Stimulated activated CD8-positive, alpha-beta memory T cell treated with anti-CD3 and anti-CD28 coated beads, Interleukin-4, amount 100 ng/mL, for 24 hours (primary cell): ENCODE measurements at regions not wholly inside any gene's neighbourhood (a gene's known extent, or its start where the extent isn't known, plus 50 kb on each side); places are given as distances from the start of the nearest gene placed in this dataset.

ENCODE experiments used
- DNase-seq: peaks from one replicate; pipeline ENCODE4 v3.0.0-alpha.2; 2020; ENCODE audit warnings: low read depth

GRCh38 chr13:22505489-22505888 lies 675.3 kb upstream of the SGCG start:
- DNase-seq: no peak

- no peak for DNase-seq
Measured at GRCh38 chr13:22506096-22506691, 674.6 kb upstream of the SGCG start.

- DNase-seq: no peak
Measured at GRCh38 chr13:22517544-22517943, 663.2 kb upstream of the SGCG start.

- no peak for DNase-seq
Measured at GRCh38 chr13:22536851-22537250, 643.9 kb upstream of the SGCG start.

- no peak for DNase-seq
Measured at GRCh38 chr13:22538400-22538799, 642.4 kb upstream of the SGCG start.

GRCh38 chr13:22549126-22549525 lies 631.7 kb upstream of the SGCG start:
- DNase-seq: no peak

GRCh38 chr13:22561581-22561980 lies 619.2 kb upstream of the SGCG start:
- no peak for DNase-seq

GRCh38 chr13:22562116-22562515 lies 618.7 kb upstream of the SGCG start:
- DNase-seq: no peak

GRCh38 chr13:22563272-22563671 lies 617.5 kb upstream of the SGCG start:
- no peak for DNase-seq

- no peak for DNase-seq
Measured at GRCh38 chr13:22569811-22570210, 611.0 kb upstream of the SGCG start.

GRCh38 chr13:22589880-22590279 lies 590.9 kb upstream of the SGCG start:
- DNase-seq: no peak

GRCh38 chr13:22592515-22592914 lies 588.3 kb upstream of the SGCG start:
- DNase-seq: no peak

- no peak for DNase-seq
Measured at GRCh38 chr13:22594041-22594440, 586.7 kb upstream of the SGCG start.

GRCh38 chr13:22596171-22596863 lies 584.5 kb upstream of the SGCG start:
- DNase-seq: no peak

- DNase-seq: no peak
Measured at GRCh38 chr13:22599156-22599555, 581.6 kb upstream of the SGCG start.

GRCh38 chr13:22618002-22618401 lies 562.8 kb upstream of the SGCG start:
- DNase-seq: no peak

GRCh38 chr13:22625691-22626090 lies 555.1 kb upstream of the SGCG start:
- DNase-seq: no peak

GRCh38 chr13:22629374-22629773 lies 551.4 kb upstream of the SGCG start:
- DNase-seq: no peak

GRCh38 chr13:22642088-22642487 lies 538.7 kb upstream of the SGCG start:
- no peak for DNase-seq

- DNase-seq: no peak
Measured at GRCh38 chr13:22644941-22645340, 535.8 kb upstream of the SGCG start.

GRCh38 chr13:22647156-22647850 lies 533.5 kb upstream of the SGCG start:
- DNase-seq: no peak

- DNase-seq: no peak
Measured at GRCh38 chr13:22648320-22648801, 532.4 kb upstream of the SGCG start.

- DNase-seq: no peak
Measured at GRCh38 chr13:22652796-22653195, 528.0 kb upstream of the SGCG start.
